NB4 (cell line): ENCODE measurements at regions not wholly inside any gene's neighbourhood (a gene's known extent, or its start where the extent isn't known, plus 50 kb on each side); places are given as distances from the start of the nearest gene placed in this dataset.

Experiments used
- DNase-seq: peaks from one replicate; pipeline ENCODE4 v3.0.0; 2010; ENCODE audit warnings: low read depth
- H3K4me3 ChIP-seq: one replicate; pipeline ENCODE4 v1.5.1; 2011; ENCODE audit warnings: mild to moderate bottlenecking, low read depth, low read length, moderate library complexity
- CTCF ChIP-seq: IDR thresholded peaks from one replicate; pipeline ENCODE4 v1.5.1; 2012; ENCODE audit warnings: low read depth, low read length
- MAX ChIP-seq: IDR thresholded peaks from 2 replicates; pipeline ENCODE4 v1.6.1; 2011; ENCODE audit warnings: low read depth, low read length
- MYC ChIP-seq: IDR thresholded peaks from 2 replicates; pipeline ENCODE4 v1.6.1; 2011; ENCODE audit warnings: low read depth, low read length
- POLR2A ChIP-seq: IDR thresholded peaks from 2 replicates; pipeline ENCODE4 v1.6.1; 2011; ENCODE audit warnings: mild to moderate bottlenecking; ENCODE audit not compliant: insufficient read length; ENCODE audit errors: extremely low read depth

GRCh38 chr15:35858707-35859106 lies 312.7 kb upstream of the DPH6 start:
- no peak for DNase-seq
- TF ChIP-seq MAX (no peak), CTCF (no peak), MYC (no peak), POLR2A (no peak)
- H3K4me3 ChIP-seq: no peak overlapping the region

GRCh38 chr15:35863655-35864054 lies 317.7 kb upstream of the DPH6 start:
- DNase-seq: no peak
- no peak overlapping the region for H3K4me3 ChIP-seq
- no peak for TF ChIP-seq MAX
- TF ChIP-seq MYC: no peak

GRCh38 chr15:35867356-35867755 lies 321.4 kb upstream of the DPH6 start:
- H3K4me3 ChIP-seq: no peak overlapping the region
- TF ChIP-seq CTCF (no peak), MYC (no peak), MAX (no peak), POLR2A (no peak)
- DNase-seq: no peak

- H3K4me3 ChIP-seq: no peak overlapping the region
- no peak for TF ChIP-seq CTCF
- TF ChIP-seq MYC: no peak
- TF ChIP-seq MAX: no peak
- no peak for TF ChIP-seq POLR2A
- DNase-seq: no peak
Measured at GRCh38 chr15:35871282-35871681, 325.3 kb upstream of the DPH6 start.

GRCh38 chr15:35871812-35872211 lies 325.8 kb upstream of the DPH6 start:
- H3K4me3 ChIP-seq: no peak overlapping the region
- DNase-seq: no peak
- TF ChIP-seq MAX (no peak), POLR2A (no peak), CTCF (no peak), MYC (no peak)

GRCh38 chr15:35872577-35872976 lies 326.6 kb upstream of the DPH6 start:
- DNase-seq: no peak
- TF ChIP-seq MAX: no peak
- TF ChIP-seq CTCF: no peak
- no peak for TF ChIP-seq MYC
- no peak for TF ChIP-seq POLR2A
- no peak overlapping the region for H3K4me3 ChIP-seq
